ENCODE measurements at regions not wholly inside any gene's neighbourhood (a gene's known extent, or its start where the extent isn't known, plus 50 kb on each side); places are given as distances from the start of the nearest gene placed in this dataset.

GRCh38 chr1:70820995-70821394, 226.6 kb downstream of the PTGER3 start:
- no peaks in the 10 kb centered on the region for H3K27me3 Mint-ChIP-seq (ENCODE audit: low read depth)
- H3K79me1 ChIP-seq (ENCODE audit: insufficient read depth, low read depth, low read length, poor library complexity, severe bottlenecking), result no peaks in the 10 kb centered on the region
- no CpG with 5 or more reads among the region's 2 CpGs for WGBS (ENCODE audit: extremely low coverage, insufficient read length, low lambda C conversion rate)

More at GRCh38 chr1:70820995-70821394, 226.6 kb downstream of the PTGER3 start:
- Histone ChIP-seq H3K9me3 (ENCODE audit: control insufficient read depth, low read depth, low read length) (no peaks in the 10 kb centered on the region), H2BK5ac (ENCODE audit: insufficient read length, low read length) (no peak overlapping the region), H4K91ac (ENCODE audit: insufficient read length, low read depth, low read length) (no peak overlapping the region), H2BK15ac (ENCODE audit: low read depth, low read length) (no peak overlapping the region), H2BK20ac (ENCODE audit: low read depth, low read length, poor library complexity, severe bottlenecking) (no peak overlapping the region), H3K23ac (ENCODE audit: insufficient read length, low read depth, low read length) (no peak overlapping the region), H2BK120ac (ENCODE audit: low read depth, low read length, poor library complexity, severe bottlenecking) (no peak overlapping the region), H3K56ac (ENCODE audit: insufficient read length, low read depth, low read length) (no peak overlapping the region), H4K5ac (ENCODE audit: insufficient read length, low read depth, low read length) (no peak overlapping the region), H3K9ac (ENCODE audit: extremely low read depth, insufficient read length, low read length) (no peak overlapping the region), H3K23me2 (ENCODE audit: insufficient read length, low read depth, low read length, poor library complexity, severe bottlenecking) (no peaks in the 10 kb centered on the region), H2AK5ac (ENCODE audit: insufficient read length, low read length) (no peak overlapping the region), H3K14ac (ENCODE audit: insufficient read depth, low read length) (no peak overlapping the region), H4K20me1 (ENCODE audit: control insufficient read depth, insufficient read depth, insufficient read length) (no peaks in the 10 kb centered on the region), H3K4me2 (ENCODE audit: insufficient read depth, insufficient read length, low read length) (no peak overlapping the region), H3K79me2 (ENCODE audit: insufficient read depth, low read length) (no peaks in the 10 kb centered on the region), H3K4me1 (ENCODE audit: insufficient read depth, low read length) (no peaks in the 10 kb centered on the region), H3T11ph (ENCODE audit: low read length) (no peak overlapping the region), H2AFZ (ENCODE audit: low read length) (no peak overlapping the region), H3K4ac (ENCODE audit: low read depth, low read length) (no peak overlapping the region), H4K8ac (replicated peaks; ENCODE audit: insufficient read length, low read depth, low read length) (no peak overlapping the region), H3K27ac (ENCODE audit: insufficient read length, low read depth, low read length) (no peak overlapping the region), H3K18ac (ENCODE audit: insufficient read length, low read depth, low read length) (no peak overlapping the region), H2BK12ac (ENCODE audit: insufficient read length, low read depth, low read length) (no peak overlapping the region), H3K27me3 (ENCODE audit: insufficient read depth, low read length) (no peaks in the 10 kb centered on the region)
- Mint-ChIP-seq H3K4me1 (no peaks in the 10 kb centered on the region), H3K4me3 (no peak overlapping the region), H3K27ac (no peak overlapping the region), H3K36me3 (ENCODE audit: insufficient read depth in 1 of 3, low read depth in 3 of 3) (no peaks in the 10 kb centered on the region; a peak in 1 of 7 replicates), H3K9me3 (peaks cover 2 to 5% of the 10 kb centered on the region in 2 experiments; a peak in 3 of 5 replicates)
- TF ChIP-seq CTCF (conservative IDR thresholded peaks at IDR 0.05), result no peak
- no peak for DNase-seq

Data from H9 (cell line).